H1 (cell line): ENCODE measurements at regions not wholly inside any gene's neighbourhood (a gene's known extent, or its start where the extent isn't known, plus 50 kb on each side); places are given as distances from the start of the nearest gene placed in this dataset.

ENCODE experiments used
- GTF2F1 ChIP-seq: IDR thresholded peaks from 2 replicates; pipeline ENCODE4 v1.6.1; 2012; ENCODE audit warnings: low read depth, low read length, improper control_type of control experiment, borderline replicate concordance
- POLR2A ChIP-seq, 2 experiments: IDR thresholded peaks; 1 replicate in 1 of 2; 2 replicates in 1 of 2; pipeline ENCODE4 v1.6.1; 2011; ENCODE audit warnings: low read depth in 2 of 2, low read length in 2 of 2, mild to moderate bottlenecking in 2 of 2; ENCODE audit errors: control extremely low read depth in 1 of 2
- SIX5 ChIP-seq: IDR thresholded peaks from 2 replicates; pipeline ENCODE4 v1.6.1; 2011; ENCODE audit warnings: mild to moderate bottlenecking, low read depth, low read length
- TF ChIP-seq, protein P1 (sequence below), 3 experiments: IDR thresholded peaks; 1 replicate in 2 of 3; 2 replicates in 1 of 3; pipeline versions ENCODE4 v1.5.1 to v1.6.1; 2011; ENCODE audit warnings: low read length in 3 of 3, mild to moderate bottlenecking in 3 of 3, inconsistent platforms in 2 of 3, low read depth in 1 of 3, moderate library complexity in 1 of 3; ENCODE audit not compliant: insufficient read depth in 1 of 3; ENCODE audit errors: control extremely low read depth in 1 of 3
- TF ChIP-seq, protein P2 (sequence below): IDR thresholded peaks from 2 replicates; pipeline ENCODE4 v1.6.1; 2011; ENCODE audit warnings: low read length, improper control_type of control experiment

DNA sequence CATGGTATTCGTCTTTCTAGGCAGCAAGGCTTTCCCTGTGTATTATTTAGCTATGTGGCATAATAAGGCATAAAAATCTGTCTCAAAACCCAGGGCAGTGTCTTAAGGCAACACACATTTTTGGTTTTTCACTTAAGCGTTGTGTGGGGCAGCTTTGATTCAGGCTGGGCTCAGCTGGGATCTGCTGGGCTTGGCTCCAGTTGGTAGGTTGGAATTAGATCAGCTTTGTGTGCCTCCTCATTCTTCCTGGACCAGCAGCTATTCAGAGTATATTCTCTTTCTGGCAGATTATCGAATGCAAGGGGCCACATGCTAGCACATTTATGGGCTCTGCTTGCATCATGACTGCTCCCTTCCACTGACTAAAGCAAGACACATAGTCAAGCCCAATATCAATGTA, 487.9 kb downstream of the RFPL4B start:
- no peak for TF ChIP-seq SIX5
- TF ChIP-seq GTF2F1 = no peak
- TF ChIP-seq POLR2A (IDR thresholded peaks at IDR 0.05; ENCODE audit: control extremely low read depth in 1 of 2, low read depth in 2 of 2, low read length in 2 of 2) = no peak
- TF ChIP-seq, protein P1, sequence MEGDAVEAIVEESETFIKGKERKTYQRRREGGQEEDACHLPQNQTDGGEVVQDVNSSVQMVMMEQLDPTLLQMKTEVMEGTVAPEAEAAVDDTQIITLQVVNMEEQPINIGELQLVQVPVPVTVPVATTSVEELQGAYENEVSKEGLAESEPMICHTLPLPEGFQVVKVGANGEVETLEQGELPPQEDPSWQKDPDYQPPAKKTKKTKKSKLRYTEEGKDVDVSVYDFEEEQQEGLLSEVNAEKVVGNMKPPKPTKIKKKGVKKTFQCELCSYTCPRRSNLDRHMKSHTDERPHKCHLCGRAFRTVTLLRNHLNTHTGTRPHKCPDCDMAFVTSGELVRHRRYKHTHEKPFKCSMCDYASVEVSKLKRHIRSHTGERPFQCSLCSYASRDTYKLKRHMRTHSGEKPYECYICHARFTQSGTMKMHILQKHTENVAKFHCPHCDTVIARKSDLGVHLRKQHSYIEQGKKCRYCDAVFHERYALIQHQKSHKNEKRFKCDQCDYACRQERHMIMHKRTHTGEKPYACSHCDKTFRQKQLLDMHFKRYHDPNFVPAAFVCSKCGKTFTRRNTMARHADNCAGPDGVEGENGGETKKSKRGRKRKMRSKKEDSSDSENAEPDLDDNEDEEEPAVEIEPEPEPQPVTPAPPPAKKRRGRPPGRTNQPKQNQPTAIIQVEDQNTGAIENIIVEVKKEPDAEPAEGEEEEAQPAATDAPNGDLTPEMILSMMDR (IDR thresholded peaks at IDR 0.05; ENCODE audit: control extremely low read depth in 1 of 3, insufficient read depth in 1 of 3, low read depth in 1 of 3, low read length in 3 of 3) = no peak
- TF ChIP-seq, protein P2, sequence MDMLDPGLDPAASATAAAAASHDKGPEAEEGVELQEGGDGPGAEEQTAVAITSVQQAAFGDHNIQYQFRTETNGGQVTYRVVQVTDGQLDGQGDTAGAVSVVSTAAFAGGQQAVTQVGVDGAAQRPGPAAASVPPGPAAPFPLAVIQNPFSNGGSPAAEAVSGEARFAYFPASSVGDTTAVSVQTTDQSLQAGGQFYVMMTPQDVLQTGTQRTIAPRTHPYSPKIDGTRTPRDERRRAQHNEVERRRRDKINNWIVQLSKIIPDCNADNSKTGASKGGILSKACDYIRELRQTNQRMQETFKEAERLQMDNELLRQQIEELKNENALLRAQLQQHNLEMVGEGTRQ = no peak
